22Rv1 (cell line): ENCODE measurements at regions not wholly inside any gene's neighbourhood (a gene's known extent, or its start where the extent isn't known, plus 50 kb on each side); places are given as distances from the start of the nearest gene placed in this dataset.

Experiments used
- CTCF ChIP-seq: fragments of 450-650 bp; IDR thresholded peaks from 2 replicates; pipeline ENCODE4 v1.5.1; 2017; ENCODE audit warnings: mild to moderate bottlenecking
- ZFX ChIP-seq: fragments of 450-650 bp; IDR thresholded peaks from 2 replicates; pipeline ENCODE4 v1.6.1; 2017; ENCODE audit warnings: antibody characterized with exemption, borderline replicate concordance

DNA sequence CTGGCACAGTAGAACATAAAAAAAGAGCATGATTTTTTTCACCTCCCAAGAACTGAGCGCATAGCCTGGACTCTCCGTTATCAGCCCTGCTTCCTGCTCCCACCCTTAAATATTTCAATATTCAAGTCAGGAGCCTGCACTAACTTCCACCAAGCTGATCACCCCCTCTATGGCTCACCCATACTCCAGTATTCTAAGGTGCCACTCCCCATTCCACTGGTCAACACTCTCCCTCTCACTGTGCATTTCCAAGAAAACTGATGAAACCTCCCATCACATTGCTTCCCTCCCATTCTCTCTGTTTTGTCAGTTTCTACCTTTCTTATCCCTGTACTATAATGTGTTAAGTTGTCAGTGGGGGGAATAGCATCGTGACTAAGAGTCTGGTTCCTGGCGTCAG, 95.0 kb upstream of the C7orf33 start:
- TF ChIP-seq CTCF (no peak), ZFX (no peak)
